ENCODE measurements at regions not wholly inside any gene's neighbourhood (a gene's known extent, or its start where the extent isn't known, plus 50 kb on each side); places are given as distances from the start of the nearest gene placed in this dataset.

GRCh38 chrX:94430091-94430490, 756.1 kb downstream of the FAM133A start:
- no peak for TF ChIP-seq CTCF (IDR thresholded peaks at IDR 0.05)
- TF ChIP-seq POLR2A (IDR thresholded peaks at IDR 0.05) = no peak
